H1 (cell line): ENCODE measurements at regions not wholly inside any gene's neighbourhood (a gene's known extent, or its start where the extent isn't known, plus 50 kb on each side); places are given as distances from the start of the nearest gene placed in this dataset.

ENCODE experiments used
- CTCF ChIA-PET: fragments of 300-600 bp; sonication (Branson Sonifier 250); formaldehyde crosslinking; loops from one replicate; lab custom pipeline; 2021; ENCODE audit not compliant: partially characterized antibody; lab: Charles Lee
- POLR2A ChIA-PET: fragments of 300-600 bp; sonication (Branson Sonifier 250); formaldehyde crosslinking; loops from one replicate; lab custom pipeline; 2021; ENCODE audit warnings: inconsistent platforms; ENCODE audit not compliant: partially characterized antibody; lab: Charles Lee
- DNase-seq, 2 experiments: peaks; one replicate each; pipeline versions ENCODE4 v3.0.0 to v3.0.0-alpha.2; 2010 to 2022; ENCODE audit warnings: low spot score in 2 of 2, low read depth in 1 of 2, mixed read lengths in 1 of 2
- FAIRE-seq: peaks from 2 replicates; lab custom pipeline; 2011; peaks lifted over from hg19 to GRCh38; lab: Jason Lieb, UNC
- H2AFZ ChIP-seq: 2 replicates; pipeline ENCODE4 v1.8.1; 2012; ENCODE audit warnings: low read length, inconsistent platforms
- H2AK5ac ChIP-seq: 2 replicates; pipeline ENCODE4 v1.6.1; 2013; ENCODE audit warnings: low read depth, low read length
- H2BK120ac ChIP-seq: replicated peaks from 2 replicates; pipeline ENCODE3; 2013; ENCODE audit warnings: low read depth, low read length, inconsistent platforms
- H2BK12ac ChIP-seq: 2 replicates; pipeline ENCODE4 v1.6.1; 2013; ENCODE audit warnings: low read depth, low read length
- H2BK15ac ChIP-seq: 2 replicates; pipeline ENCODE4 v1.6.1; 2013; ENCODE audit warnings: low read length
- H2BK20ac ChIP-seq: 2 replicates; pipeline ENCODE4 v1.6.1; 2013; ENCODE audit warnings: low read length
- H2BK5ac ChIP-seq: 2 replicates; pipeline ENCODE4 v1.6.1; 2013; ENCODE audit warnings: low read depth, low read length
- H3K14ac ChIP-seq: 2 replicates; pipeline ENCODE4 v1.6.1; 2013; ENCODE audit warnings: inconsistent platforms; ENCODE audit not compliant: insufficient read length
- H3K18ac ChIP-seq: 2 replicates; pipeline ENCODE4 v1.6.1; 2013; ENCODE audit warnings: low read length; ENCODE audit errors: extremely low read depth
- H3K23ac ChIP-seq: 2 replicates; pipeline ENCODE4 v1.6.1; 2013; ENCODE audit warnings: inconsistent platforms; ENCODE audit not compliant: insufficient read length
- H3K23me2 ChIP-seq: 2 replicates; pipeline ENCODE4 v1.6.1; 2013; ENCODE audit warnings: low read depth, low read length
- H3K27ac ChIP-seq: 2 replicates; pipeline ENCODE4 v1.6.1; 2011; ENCODE audit warnings: low read depth, low read length, inconsistent platforms
- H3K27me3 ChIP-seq, 4 experiments: replicated peaks in 1 of 4; 1 replicate in 1 of 4; 2 replicates in 3 of 4; pipeline versions ENCODE4 v1.6.1 to v1.8.1; 2011 to 2013; ENCODE audit warnings: low read length in 3 of 4, mild to moderate bottlenecking in 3 of 4, inconsistent platforms in 2 of 4, mixed read lengths in 2 of 4, moderate library complexity in 1 of 4; ENCODE audit not compliant: control insufficient read depth in 3 of 4, insufficient read depth in 3 of 4; ENCODE audit errors: extremely low read depth in 1 of 4
- H3K36me3 ChIP-seq, 4 experiments: 2 replicates each; pipeline versions ENCODE4 v1.6.1 to v1.8.1; 2011 to 2013; ENCODE audit warnings: mild to moderate bottlenecking in 4 of 4, low read length in 3 of 4, moderate library complexity in 2 of 4, control low read depth in 1 of 4, inconsistent platforms in 1 of 4; ENCODE audit not compliant: insufficient read depth in 4 of 4, control insufficient read depth in 2 of 4
- H3K4ac ChIP-seq: replicated peaks from 2 replicates; pipeline ENCODE3; 2013; ENCODE audit warnings: low read length, low read depth, mixed read lengths, inconsistent platforms; ENCODE audit not compliant: insufficient read length
- H3K4me1 ChIP-seq, 4 experiments: replicated peaks in 1 of 4; 1 replicate in 1 of 4; 2 replicates in 3 of 4; pipeline versions ENCODE4 v1.6.1 to v1.8.1; 2011 to 2013; ENCODE audit warnings: low read length in 3 of 4, inconsistent platforms in 2 of 4, mixed read lengths in 1 of 4; ENCODE audit not compliant: insufficient read depth in 4 of 4, control insufficient read depth in 3 of 4
- H3K4me2 ChIP-seq, 2 experiments: 2 replicates each; pipeline versions ENCODE4 v1.6.1 to v1.8.1; 2011 to 2013; ENCODE audit warnings: low read depth in 2 of 2, low read length in 2 of 2, control low read depth in 1 of 2, inconsistent platforms in 1 of 2, mild to moderate bottlenecking in 1 of 2; ENCODE audit not compliant: insufficient read depth in 1 of 2
- H3K4me3 ChIP-seq, 4 experiments: fragments of 200-600, 300-600 bp in 1 of 4; sonication (generic), shearing (Covaris generic), sonication (Bioruptor Twin) in 1 of 4; 2 replicates each; pipeline versions ENCODE4 v1.5.1 to v1.8.1; 2011 to 2016; ENCODE audit warnings: low read length in 4 of 4, low read depth in 3 of 4, control low read depth in 2 of 4, inconsistent platforms in 2 of 4, mild to moderate bottlenecking in 2 of 4, mixed read lengths in 1 of 4, moderate library complexity in 1 of 4; ENCODE audit not compliant: insufficient read depth in 2 of 4; ENCODE audit errors: extremely low read depth in 1 of 4
- H3K56ac ChIP-seq: replicated peaks from 2 replicates; pipeline ENCODE3; 2013; ENCODE audit warnings: low read depth, mild to moderate bottlenecking, mixed read lengths, low read length, inconsistent platforms; ENCODE audit not compliant: insufficient read length
- H3K79me1 ChIP-seq: 2 replicates; pipeline ENCODE4 v1.6.1; 2013; ENCODE audit warnings: low read depth, low read length, control low read depth
- H3K79me2 ChIP-seq, 2 experiments: 2 replicates each; pipeline versions ENCODE4 v1.6.1 to v1.8.1; 2012 to 2013; ENCODE audit warnings: low read length in 2 of 2, mild to moderate bottlenecking in 2 of 2, inconsistent platforms in 1 of 2; ENCODE audit not compliant: insufficient read depth in 2 of 2, control insufficient read depth in 1 of 2
- H3K9ac ChIP-seq, 4 experiments: replicated peaks in 1 of 4; 1 replicate in 1 of 4; 2 replicates in 3 of 4; pipeline versions ENCODE4 v1.6.1 to v1.8.1; 2011 to 2013; ENCODE audit warnings: low read depth in 3 of 4, low read length in 3 of 4, control low read depth in 2 of 4, mild to moderate bottlenecking in 2 of 4, moderate library complexity in 2 of 4, inconsistent platforms in 1 of 4; ENCODE audit errors: extremely low read depth in 1 of 4
- H3K9me3 ChIP-seq, 2 experiments: 2 replicates each; pipeline versions ENCODE4 v1.6.1 to v1.8.1; 2012 to 2013; ENCODE audit warnings: mild to moderate bottlenecking in 2 of 2, moderate library complexity in 2 of 2, control low read depth in 1 of 2, inconsistent platforms in 1 of 2, low read depth in 1 of 2, low read length in 1 of 2, mixed read lengths in 1 of 2; ENCODE audit not compliant: insufficient read depth in 2 of 2
- H4K20me1 ChIP-seq, 2 experiments: replicated peaks in 1 of 2; 2 replicates each; pipeline versions ENCODE3 to v1.8.1; 2011 to 2013; ENCODE audit warnings: inconsistent platforms in 2 of 2, low read length in 2 of 2, mild to moderate bottlenecking in 1 of 2; ENCODE audit not compliant: insufficient read depth in 2 of 2, control insufficient read depth in 1 of 2
- H4K5ac ChIP-seq: 2 replicates; pipeline ENCODE4 v1.6.1; 2013; ENCODE audit warnings: low read length, low read depth, mixed read lengths, inconsistent platforms; ENCODE audit not compliant: insufficient read length
- H4K8ac ChIP-seq: 2 replicates; pipeline ENCODE4 v1.8.0; 2013; ENCODE audit warnings: mild to moderate bottlenecking, moderate library complexity, low read length, inconsistent platforms; ENCODE audit not compliant: insufficient read depth; ENCODE audit errors: extremely low read depth
- H4K91ac ChIP-seq: replicated peaks from 2 replicates; pipeline ENCODE3; 2013; ENCODE audit warnings: low read length, mixed read lengths, inconsistent platforms; ENCODE audit not compliant: insufficient read length
- BCL11A ChIP-seq, 2 experiments: IDR thresholded peaks; one replicate each; pipeline ENCODE4 v1.6.1; 2011; ENCODE audit warnings: low read depth in 2 of 2, low read length in 2 of 2, mild to moderate bottlenecking in 2 of 2
- BRCA1 ChIP-seq: IDR thresholded peaks from 2 replicates; pipeline ENCODE4 v1.6.1; 2012; ENCODE audit warnings: low read depth, low read length, improper control_type of control experiment
- CEBPB ChIP-seq: IDR thresholded peaks from 2 replicates; pipeline ENCODE4 v1.6.1; 2012; ENCODE audit warnings: low read depth, low read length
- EP300 ChIP-seq, 2 experiments: IDR thresholded peaks; 1 replicate in 1 of 2; 2 replicates in 1 of 2; pipeline ENCODE4 v1.6.1; 2011 to 2012; ENCODE audit warnings: low read depth in 2 of 2, low read length in 2 of 2, mild to moderate bottlenecking in 2 of 2, borderline replicate concordance in 1 of 2, inconsistent platforms in 1 of 2, moderate library complexity in 1 of 2
- EZH2 ChIP-seq: fragments of 200-600 bp; sonication (generic); IDR thresholded peaks from 2 replicates; pipeline ENCODE4 v1.7.1; 2012; ENCODE audit warnings: low read depth, mild to moderate bottlenecking, moderate library complexity, low read length, inconsistent platforms; ENCODE audit not compliant: severe bottlenecking
- FOSL1 ChIP-seq: IDR thresholded peaks from 2 replicates; pipeline ENCODE4 v1.6.1; 2011; ENCODE audit warnings: mild to moderate bottlenecking, low read depth, low read length, moderate library complexity; ENCODE audit not compliant: insufficient read depth
- GTF2F1 ChIP-seq: IDR thresholded peaks from 2 replicates; pipeline ENCODE4 v1.6.1; 2012; ENCODE audit warnings: low read depth, low read length, improper control_type of control experiment, borderline replicate concordance
- JUN ChIP-seq: IDR thresholded peaks from 2 replicates; pipeline ENCODE4 v1.6.1; 2011; ENCODE audit warnings: low read depth, mild to moderate bottlenecking, improper control_type of control experiment, low read length
- NRF1 ChIP-seq: IDR thresholded peaks from 2 replicates; pipeline ENCODE4 v1.6.1; 2011; ENCODE audit warnings: mild to moderate bottlenecking, low read depth, low read length, improper control_type of control experiment
- RAD21 ChIP-seq, 2 experiments: IDR thresholded peaks in 1 of 2; conservative IDR thresholded peaks in 1 of 2; 2 replicates each; pipeline ENCODE4 v1.6.1; 2011; ENCODE audit warnings: low read depth in 2 of 2, low read length in 2 of 2, improper control_type of control experiment in 1 of 2, inconsistent platforms in 1 of 2, mild to moderate bottlenecking in 1 of 2, moderate library complexity in 1 of 2
- SIRT6 ChIP-seq: IDR thresholded peaks from one replicate; pipeline ENCODE4 v1.7.1; 2012; ENCODE audit warnings: low read length, inconsistent platforms
- USF2 ChIP-seq: IDR thresholded peaks from 2 replicates; pipeline ENCODE4 v1.6.1; 2011; ENCODE audit warnings: low read length, improper control_type of control experiment
- WGBS, 2 experiments: shearing (Covaris generic) in 1 of 2; methylation state at CpG; one replicate each; pipeline versions ENCODE4 v1.1.6 to v1.1.7; 2013 to 2015; ENCODE audit warnings: low lambda C conversion rate in 2 of 2, mixed read lengths in 2 of 2, inconsistent platforms in 1 of 2, low coverage in 1 of 2, missing lambda C conversion rate in 1 of 2; ENCODE audit not compliant: insufficient replicate concordance in 2 of 2, insufficient coverage in 1 of 2, insufficient read length in 1 of 2; ENCODE audit errors: extremely low coverage in 1 of 2, missing lambda C conversion rate in 1 of 2; 5-methylcytosine and 5-hydroxymethylcytosine counted together
- TF ChIP-seq, protein P1 (sequence below): IDR thresholded peaks from 2 replicates; pipeline ENCODE4 v1.6.1; 2012; ENCODE audit warnings: inconsistent platforms

GRCh38 chr2:186241874-186242273 lies 244.2 kb upstream of the ZC3H15 start:
- no peak overlapping the region for H4K8ac ChIP-seq
- TF ChIP-seq SIRT6 (no peak), BCL11A (IDR thresholded peaks at IDR 0.05; ENCODE audit: low read depth in 2 of 2, low read length in 2 of 2) (no peak), FOSL1 (no peak), EP300 (IDR thresholded peaks at IDR 0.05; ENCODE audit: borderline replicate concordance in 1 of 2, low read depth in 2 of 2, low read length in 2 of 2) (no peak), EZH2 (no peak), CEBPB (no peak), USF2 (no peak), JUN (no peak), BRCA1 (no peak), GTF2F1 (no peak), NRF1 (no peak), RAD21 (IDR thresholded peaks at IDR 0.05 in 1 of 2, conservative IDR thresholded peaks at IDR 0.05 in 1 of 2; ENCODE audit: low read depth in 2 of 2, low read length in 2 of 2) (no peak)
- TF ChIP-seq, protein P1, sequence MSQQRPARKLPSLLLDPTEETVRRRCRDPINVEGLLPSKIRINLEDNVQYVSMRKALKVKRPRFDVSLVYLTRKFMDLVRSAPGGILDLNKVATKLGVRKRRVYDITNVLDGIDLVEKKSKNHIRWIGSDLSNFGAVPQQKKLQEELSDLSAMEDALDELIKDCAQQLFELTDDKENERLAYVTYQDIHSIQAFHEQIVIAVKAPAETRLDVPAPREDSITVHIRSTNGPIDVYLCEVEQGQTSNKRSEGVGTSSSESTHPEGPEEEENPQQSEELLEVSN: no peak

More at GRCh38 chr2:186241874-186242273, 244.2 kb upstream of the ZC3H15 start:
- Histone ChIP-seq H3K23me2 (no peaks in the 10 kb centered on the region), H3K9ac (no peak overlapping the region), H2BK5ac (no peak overlapping the region), H4K20me1 (no peaks in the 10 kb centered on the region), H3K18ac (no peak overlapping the region), H3K23ac (no peak overlapping the region), H2AFZ (no peak overlapping the region), H3K27ac (no peak overlapping the region), H3K79me2 (no peaks in the 10 kb centered on the region), H3K4ac (no peak overlapping the region), H3K4me3 (no peak overlapping the region), H4K91ac (no peak overlapping the region), H3K4me1 (peaks cover 0 to 2% (median 0%) of the 10 kb centered on the region in 4 experiments; a peak in 1 of 7 replicates), H4K5ac (no peak overlapping the region), H3K9me3 (no peaks in the 10 kb centered on the region), H3K79me1 (no peaks in the 10 kb centered on the region), H3K56ac (no peak overlapping the region), H3K4me2 (no peak overlapping the region), H3K36me3 (no peaks in the 10 kb centered on the region), H2AK5ac (no peak overlapping the region), H2BK12ac (no peak overlapping the region), H3K27me3 (no peaks in the 10 kb centered on the region), H3K14ac (no peak overlapping the region), H2BK120ac (no peak overlapping the region), H2BK20ac (no peak overlapping the region), H2BK15ac (no peak overlapping the region)
- WGBS, 2 experiments: 93% methylated on average over 4 of the region's 4 CpGs; no CpG with 5 or more reads in 1 of the 2 experiments
- no peak for FAIRE-seq
- ChIA-PET CTCF (interaction anchor here (0.8 to 1.9 kb wide), 5 partner anchors 14 to 426 kb away, joined by 3 to 6 read pairs (median 3); no protein-coding TSS in a partner anchor), POLR2A (no interaction called here)
- DNase-seq: no peak
